ENCODE measurements at regions not wholly inside any gene's neighbourhood (a gene's known extent, or its start where the extent isn't known, plus 50 kb on each side); places are given as distances from the start of the nearest gene placed in this dataset.

- no peak overlapping the region for H3K4me3 Mint-ChIP-seq
- Histone ChIP-seq H3K36me3 (ENCODE audit: control insufficient read depth, insufficient read depth, low read length) (no peaks in the 10 kb centered on the region), H3K4me3 (ENCODE audit: low read length) (no peak overlapping the region), H3K4me1 (ENCODE audit: control insufficient read depth, insufficient read depth, low read length) (no peaks in the 10 kb centered on the region), H3K9me3 (ENCODE audit: control insufficient read depth, low read length) (no peaks in the 10 kb centered on the region), H3K27me3 (ENCODE audit: control insufficient read depth, insufficient read depth, low read length, poor library complexity, severe bottlenecking) (no peaks in the 10 kb centered on the region), H3K9ac (ENCODE audit: extremely low read depth, low read length, poor library complexity, severe bottlenecking) (no peak overlapping the region), H3K27ac (ENCODE audit: low read depth, low read length) (no peak overlapping the region)
- no peaks in the 10 kb centered on the region for H3K9me3 Mint-ChIP-seq
- H3K27me3 Mint-ChIP-seq (ENCODE audit: insufficient read depth) = peaks cover 29% of the 10 kb centered on the region
- no peaks in the 10 kb centered on the region for H3K36me3 Mint-ChIP-seq (ENCODE audit: low read depth)
- DNase-seq = no peak
- H3K27ac Mint-ChIP-seq = no peak overlapping the region
- TF ChIP-seq, protein P1, sequence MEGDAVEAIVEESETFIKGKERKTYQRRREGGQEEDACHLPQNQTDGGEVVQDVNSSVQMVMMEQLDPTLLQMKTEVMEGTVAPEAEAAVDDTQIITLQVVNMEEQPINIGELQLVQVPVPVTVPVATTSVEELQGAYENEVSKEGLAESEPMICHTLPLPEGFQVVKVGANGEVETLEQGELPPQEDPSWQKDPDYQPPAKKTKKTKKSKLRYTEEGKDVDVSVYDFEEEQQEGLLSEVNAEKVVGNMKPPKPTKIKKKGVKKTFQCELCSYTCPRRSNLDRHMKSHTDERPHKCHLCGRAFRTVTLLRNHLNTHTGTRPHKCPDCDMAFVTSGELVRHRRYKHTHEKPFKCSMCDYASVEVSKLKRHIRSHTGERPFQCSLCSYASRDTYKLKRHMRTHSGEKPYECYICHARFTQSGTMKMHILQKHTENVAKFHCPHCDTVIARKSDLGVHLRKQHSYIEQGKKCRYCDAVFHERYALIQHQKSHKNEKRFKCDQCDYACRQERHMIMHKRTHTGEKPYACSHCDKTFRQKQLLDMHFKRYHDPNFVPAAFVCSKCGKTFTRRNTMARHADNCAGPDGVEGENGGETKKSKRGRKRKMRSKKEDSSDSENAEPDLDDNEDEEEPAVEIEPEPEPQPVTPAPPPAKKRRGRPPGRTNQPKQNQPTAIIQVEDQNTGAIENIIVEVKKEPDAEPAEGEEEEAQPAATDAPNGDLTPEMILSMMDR (conservative IDR thresholded peaks at IDR 0.05) = no peak
- H3K4me1 Mint-ChIP-seq = peaks cover 11% of the 10 kb centered on the region
Measured at GRCh38 chr2:104375206-104375605, 478.7 kb upstream of the POU3F3 start.

DNA sequence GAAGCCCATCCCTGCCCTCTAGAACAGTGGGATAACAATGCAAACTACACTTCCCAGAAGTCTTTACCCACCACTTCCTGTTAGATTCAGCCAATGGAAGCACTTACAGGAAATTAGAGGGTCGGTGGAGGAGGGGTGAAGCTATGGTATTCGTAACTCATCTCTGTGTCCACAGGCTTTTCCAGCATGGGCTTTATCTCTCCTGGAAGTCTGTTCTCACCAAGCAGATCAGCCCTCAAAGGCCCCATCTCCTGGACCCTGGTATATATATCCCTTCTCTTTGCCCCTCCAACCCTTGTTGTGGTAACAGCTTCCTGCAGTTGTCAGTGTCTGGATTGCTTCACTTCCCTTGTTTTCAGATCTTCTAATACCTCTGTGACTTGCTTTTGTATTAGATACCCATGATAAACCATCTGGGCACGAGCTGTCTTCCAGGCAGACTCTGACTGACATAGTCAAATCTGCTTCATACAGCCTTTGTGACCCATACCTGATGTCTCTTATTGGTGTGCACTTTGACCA lies 475.0 kb upstream of the POU3F3 start:
- no peaks in the 10 kb centered on the region for H3K4me1 ChIP-seq (ENCODE audit: control insufficient read depth, insufficient read depth, low read length)
- no peaks in the 10 kb centered on the region for H3K9me3 ChIP-seq (ENCODE audit: control insufficient read depth, low read length)
- Mint-ChIP-seq H3K9me3 (no peaks in the 10 kb centered on the region), H3K4me3 (peak overlapping the region; percentile 65), H3K36me3 (ENCODE audit: low read depth) (no peaks in the 10 kb centered on the region), H3K27ac (peak overlapping the region; percentile 90), H3K27me3 (ENCODE audit: insufficient read depth) (peaks cover 7% of the 10 kb centered on the region), H3K4me1 (peaks cover 5% of the 10 kb centered on the region)
- H3K9ac ChIP-seq (ENCODE audit: extremely low read depth, low read length, poor library complexity, severe bottlenecking) = no peak overlapping the region
- WGBS, 2 experiments (ENCODE audit: insufficient coverage in 1 of 2, insufficient read length in 1 of 2) = 39 to 59% methylated on average over 2 to 3 of the region's 3 CpGs
- DNase-seq = peak; percentile 80
- no peaks in the 10 kb centered on the region for H3K36me3 ChIP-seq (ENCODE audit: control insufficient read depth, insufficient read depth, low read length)
- TF ChIP-seq, protein P1 (conservative IDR thresholded peaks at IDR 0.05) = no peak
- no peak overlapping the region for H3K27ac ChIP-seq (ENCODE audit: low read depth, low read length)
- no peaks in the 10 kb centered on the region for H3K27me3 ChIP-seq (ENCODE audit: control insufficient read depth, insufficient read depth, low read length, poor library complexity, severe bottlenecking)
- peak overlapping the region; percentile 81 for H3K4me3 ChIP-seq (ENCODE audit: low read length)

DNA sequence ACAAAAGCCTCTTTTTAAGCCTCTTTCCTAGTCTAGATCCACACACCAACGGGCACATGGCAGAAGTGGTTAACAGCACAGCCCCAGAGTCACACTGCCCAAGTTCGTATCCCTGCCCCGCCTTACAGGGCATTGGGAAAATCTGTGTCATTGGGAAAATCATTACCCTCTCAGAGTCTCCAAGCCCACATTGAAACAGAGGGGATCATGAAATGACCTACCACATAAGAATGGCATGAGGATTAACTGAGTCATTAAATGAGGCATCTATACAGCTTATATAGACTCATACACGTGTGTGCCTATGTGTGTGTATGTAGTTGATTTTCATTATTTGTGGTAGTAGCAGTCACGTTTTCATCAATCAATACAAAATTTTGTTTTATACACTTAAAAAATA lies 469.0 kb upstream of the POU3F3 start:
- no peak overlapping the region for H3K9ac ChIP-seq (ENCODE audit: extremely low read depth, low read length, poor library complexity, severe bottlenecking)
- no peaks in the 10 kb centered on the region for H3K9me3 ChIP-seq (ENCODE audit: control insufficient read depth, low read length)
- Mint-ChIP-seq H3K36me3 (ENCODE audit: low read depth) (no peaks in the 10 kb centered on the region), H3K27ac (no peak overlapping the region), H3K4me1 (peaks cover 5% of the 10 kb centered on the region), H3K4me3 (no peak overlapping the region), H3K27me3 (ENCODE audit: insufficient read depth) (no peaks in the 10 kb centered on the region), H3K9me3 (peaks cover 3% of the 10 kb centered on the region)
- no peak overlapping the region for H3K4me3 ChIP-seq (ENCODE audit: low read length)
- DNase-seq = no peak
- WGBS, 2 experiments (ENCODE audit: insufficient coverage in 1 of 2, insufficient read length in 1 of 2) = 98% methylated on average over 5 of the region's 5 CpGs; no CpG with 5 or more reads in 1 of the 2 experiments
- no peak overlapping the region for H3K27ac ChIP-seq (ENCODE audit: low read depth, low read length)
- no peaks in the 10 kb centered on the region for H3K36me3 ChIP-seq (ENCODE audit: control insufficient read depth, insufficient read depth, low read length)
- no peaks in the 10 kb centered on the region for H3K4me1 ChIP-seq (ENCODE audit: control insufficient read depth, insufficient read depth, low read length)
- TF ChIP-seq, protein P1 (conservative IDR thresholded peaks at IDR 0.05) = no peak
- H3K27me3 ChIP-seq (ENCODE audit: control insufficient read depth, insufficient read depth, low read length, poor library complexity, severe bottlenecking) = no peaks in the 10 kb centered on the region
